ENCODE measurements at regions not wholly inside any gene's neighbourhood (a gene's known extent, or its start where the extent isn't known, plus 50 kb on each side); places are given as distances from the start of the nearest gene placed in this dataset.

DNA sequence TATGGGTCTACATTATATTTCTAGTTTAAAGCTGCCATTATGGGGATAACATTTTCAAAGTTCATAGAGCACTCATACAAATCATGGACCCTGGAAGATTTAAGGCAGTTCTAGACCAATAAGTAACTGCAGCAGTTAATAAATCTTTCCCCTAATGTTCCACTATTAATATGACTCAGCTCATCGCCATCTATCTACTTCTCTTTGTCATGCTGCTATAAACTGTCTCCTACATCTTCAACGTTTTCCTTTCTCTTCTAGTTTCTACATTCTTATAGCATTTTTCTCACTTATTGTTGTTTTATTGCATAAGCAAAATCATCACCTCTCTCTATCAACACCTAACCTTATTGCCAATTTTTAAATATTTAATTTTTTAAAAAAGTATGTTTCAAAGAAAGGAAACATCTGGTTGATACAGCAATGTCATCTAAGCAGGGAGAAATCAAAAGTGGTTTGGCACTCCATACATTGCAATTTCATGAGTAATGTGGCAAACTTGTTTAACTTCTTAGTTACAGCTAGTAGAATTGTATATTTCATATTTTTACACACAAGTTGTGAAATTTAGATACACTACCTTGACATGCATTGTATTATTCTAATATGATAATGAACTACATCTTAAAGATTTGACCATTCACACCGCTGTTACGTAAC lies 1500.4 kb upstream of the MIR17HG start:
- no peak for TF ChIP-seq POLR2AphosphoS5 (IDR thresholded peaks at IDR 0.05; ENCODE audit: low read depth)
- no peak for TF ChIP-seq GABPA (IDR thresholded peaks at IDR 0.05; ENCODE audit: low read depth)
- TF ChIP-seq, protein P1, sequence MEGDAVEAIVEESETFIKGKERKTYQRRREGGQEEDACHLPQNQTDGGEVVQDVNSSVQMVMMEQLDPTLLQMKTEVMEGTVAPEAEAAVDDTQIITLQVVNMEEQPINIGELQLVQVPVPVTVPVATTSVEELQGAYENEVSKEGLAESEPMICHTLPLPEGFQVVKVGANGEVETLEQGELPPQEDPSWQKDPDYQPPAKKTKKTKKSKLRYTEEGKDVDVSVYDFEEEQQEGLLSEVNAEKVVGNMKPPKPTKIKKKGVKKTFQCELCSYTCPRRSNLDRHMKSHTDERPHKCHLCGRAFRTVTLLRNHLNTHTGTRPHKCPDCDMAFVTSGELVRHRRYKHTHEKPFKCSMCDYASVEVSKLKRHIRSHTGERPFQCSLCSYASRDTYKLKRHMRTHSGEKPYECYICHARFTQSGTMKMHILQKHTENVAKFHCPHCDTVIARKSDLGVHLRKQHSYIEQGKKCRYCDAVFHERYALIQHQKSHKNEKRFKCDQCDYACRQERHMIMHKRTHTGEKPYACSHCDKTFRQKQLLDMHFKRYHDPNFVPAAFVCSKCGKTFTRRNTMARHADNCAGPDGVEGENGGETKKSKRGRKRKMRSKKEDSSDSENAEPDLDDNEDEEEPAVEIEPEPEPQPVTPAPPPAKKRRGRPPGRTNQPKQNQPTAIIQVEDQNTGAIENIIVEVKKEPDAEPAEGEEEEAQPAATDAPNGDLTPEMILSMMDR (IDR thresholded peaks at IDR 0.05; ENCODE audit: insufficient read depth, low read length): no peak
- no peak for TF ChIP-seq SPI1 (IDR thresholded peaks at IDR 0.05; ENCODE audit: borderline replicate concordance, low read depth)
- Histone ChIP-seq H3K27me3 (ENCODE audit: insufficient read depth, poor library complexity, severe bottlenecking) (no peaks in the 10 kb centered on the region), H3K27ac (replicated peaks) (no peak overlapping the region), H3K4me3 (replicated peaks; ENCODE audit: insufficient read depth, low read length) (no peak overlapping the region)
- DNase-seq (ENCODE audit: low read depth in 1 of 2, low spot score in 1 of 2): no peak

DNA sequence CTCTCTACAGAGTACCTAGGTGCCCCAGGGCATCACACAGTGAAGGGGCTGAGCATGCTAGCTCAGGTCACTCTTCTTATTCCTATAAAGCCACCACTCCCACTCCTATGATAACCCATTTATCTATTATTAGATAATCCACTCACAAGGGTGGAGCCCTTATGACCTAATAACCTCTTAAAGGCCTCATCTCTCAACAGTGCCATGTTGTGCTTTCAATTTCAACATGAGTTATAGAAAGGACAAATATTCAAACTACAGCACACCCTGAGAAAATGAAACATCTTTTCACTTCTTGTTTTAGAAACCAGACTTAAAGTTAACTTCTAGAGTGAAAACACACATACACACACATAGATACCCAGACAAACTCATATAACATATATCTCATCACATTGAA lies 1494.9 kb upstream of the MIR17HG start:
- TF ChIP-seq, protein P1 (IDR thresholded peaks at IDR 0.05; ENCODE audit: insufficient read depth, low read length): no peak
- no peak for TF ChIP-seq POLR2AphosphoS5 (IDR thresholded peaks at IDR 0.05; ENCODE audit: low read depth)
- TF ChIP-seq GABPA (IDR thresholded peaks at IDR 0.05; ENCODE audit: low read depth): no peak
- no peak for TF ChIP-seq SPI1 (IDR thresholded peaks at IDR 0.05; ENCODE audit: borderline replicate concordance, low read depth)
- TF ChIP-seq, protein P2, sequence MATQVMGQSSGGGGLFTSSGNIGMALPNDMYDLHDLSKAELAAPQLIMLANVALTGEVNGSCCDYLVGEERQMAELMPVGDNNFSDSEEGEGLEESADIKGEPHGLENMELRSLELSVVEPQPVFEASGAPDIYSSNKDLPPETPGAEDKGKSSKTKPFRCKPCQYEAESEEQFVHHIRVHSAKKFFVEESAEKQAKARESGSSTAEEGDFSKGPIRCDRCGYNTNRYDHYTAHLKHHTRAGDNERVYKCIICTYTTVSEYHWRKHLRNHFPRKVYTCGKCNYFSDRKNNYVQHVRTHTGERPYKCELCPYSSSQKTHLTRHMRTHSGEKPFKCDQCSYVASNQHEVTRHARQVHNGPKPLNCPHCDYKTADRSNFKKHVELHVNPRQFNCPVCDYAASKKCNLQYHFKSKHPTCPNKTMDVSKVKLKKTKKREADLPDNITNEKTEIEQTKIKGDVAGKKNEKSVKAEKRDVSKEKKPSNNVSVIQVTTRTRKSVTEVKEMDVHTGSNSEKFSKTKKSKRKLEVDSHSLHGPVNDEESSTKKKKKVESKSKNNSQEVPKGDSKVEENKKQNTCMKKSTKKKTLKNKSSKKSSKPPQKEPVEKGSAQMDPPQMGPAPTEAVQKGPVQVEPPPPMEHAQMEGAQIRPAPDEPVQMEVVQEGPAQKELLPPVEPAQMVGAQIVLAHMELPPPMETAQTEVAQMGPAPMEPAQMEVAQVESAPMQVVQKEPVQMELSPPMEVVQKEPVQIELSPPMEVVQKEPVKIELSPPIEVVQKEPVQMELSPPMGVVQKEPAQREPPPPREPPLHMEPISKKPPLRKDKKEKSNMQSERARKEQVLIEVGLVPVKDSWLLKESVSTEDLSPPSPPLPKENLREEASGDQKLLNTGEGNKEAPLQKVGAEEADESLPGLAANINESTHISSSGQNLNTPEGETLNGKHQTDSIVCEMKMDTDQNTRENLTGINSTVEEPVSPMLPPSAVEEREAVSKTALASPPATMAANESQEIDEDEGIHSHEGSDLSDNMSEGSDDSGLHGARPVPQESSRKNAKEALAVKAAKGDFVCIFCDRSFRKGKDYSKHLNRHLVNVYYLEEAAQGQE (IDR thresholded peaks at IDR 0.05; ENCODE audit: insufficient replicate concordance, low read depth): no peak
- no peak for DNase-seq (ENCODE audit: low read depth in 1 of 2, low spot score in 1 of 2)
- H3K4me3 ChIP-seq (replicated peaks; ENCODE audit: insufficient read depth, low read length): no peak overlapping the region
- no peaks in the 10 kb centered on the region for H3K27me3 ChIP-seq (ENCODE audit: insufficient read depth, poor library complexity, severe bottlenecking)
- H3K27ac ChIP-seq (replicated peaks): no peak overlapping the region

DNA sequence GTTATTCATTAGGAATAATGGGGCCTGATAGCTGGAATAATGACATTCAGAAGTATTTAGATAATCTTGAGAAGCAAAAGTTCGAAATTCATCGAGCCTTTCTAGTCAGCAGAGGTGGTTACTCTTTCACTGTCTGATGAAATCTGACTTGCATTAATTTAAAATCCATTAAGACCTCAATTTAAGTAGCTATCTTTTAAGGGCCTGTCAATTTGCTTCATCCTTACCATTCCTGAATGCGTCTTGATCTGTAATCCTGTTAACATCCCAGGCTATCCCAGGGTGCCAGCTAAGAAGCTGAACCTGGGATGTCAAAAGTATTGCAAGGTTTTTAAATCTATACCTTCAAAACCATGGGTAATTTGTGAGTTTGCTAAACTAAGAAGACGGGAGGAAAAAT lies 1491.0 kb upstream of the MIR17HG start:
- Histone ChIP-seq H3K4me3 (replicated peaks; ENCODE audit: insufficient read depth, low read length) (no peak overlapping the region), H3K27me3 (ENCODE audit: insufficient read depth, poor library complexity, severe bottlenecking) (no peaks in the 10 kb centered on the region), H3K27ac (replicated peaks) (no peak overlapping the region)
- TF ChIP-seq, protein P1 (IDR thresholded peaks at IDR 0.05; ENCODE audit: insufficient read depth, low read length): no peak
- TF ChIP-seq GABPA (IDR thresholded peaks at IDR 0.05; ENCODE audit: low read depth): no peak
- TF ChIP-seq, protein P2 (IDR thresholded peaks at IDR 0.05; ENCODE audit: insufficient replicate concordance, low read depth): no peak
- TF ChIP-seq SPI1 (IDR thresholded peaks at IDR 0.05; ENCODE audit: borderline replicate concordance, low read depth): no peak
- TF ChIP-seq POLR2AphosphoS5 (IDR thresholded peaks at IDR 0.05; ENCODE audit: low read depth): no peak
- no peak for DNase-seq (ENCODE audit: low read depth in 1 of 2, low spot score in 1 of 2)

DNA sequence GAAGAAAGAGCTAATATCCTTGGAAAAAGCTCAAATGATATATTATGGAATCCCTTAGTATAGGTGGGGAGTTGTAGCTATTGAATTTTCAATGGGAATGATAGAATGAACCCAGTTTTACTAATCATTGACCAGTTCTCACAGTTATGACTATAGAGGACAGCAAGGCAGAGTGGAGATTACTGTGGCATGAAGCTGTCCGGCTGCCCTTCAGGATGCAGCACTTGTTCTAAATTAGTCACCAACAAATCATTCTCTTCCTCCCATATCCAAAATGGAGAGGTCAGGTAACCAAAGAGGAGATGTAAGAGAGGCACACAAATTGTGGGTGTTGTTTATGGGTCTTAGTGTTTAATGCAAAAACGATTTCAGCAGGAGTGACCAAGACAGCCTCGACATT lies 1490.0 kb upstream of the MIR17HG start:
- Histone ChIP-seq H3K4me3 (replicated peaks; ENCODE audit: insufficient read depth, low read length) (no peak overlapping the region), H3K27me3 (ENCODE audit: insufficient read depth, poor library complexity, severe bottlenecking) (no peaks in the 10 kb centered on the region), H3K27ac (replicated peaks) (no peak overlapping the region)
- DNase-seq (ENCODE audit: low read depth in 1 of 2, low spot score in 1 of 2): no peak
- TF ChIP-seq, protein P2 (IDR thresholded peaks at IDR 0.05; ENCODE audit: insufficient replicate concordance, low read depth): no peak
- TF ChIP-seq POLR2AphosphoS5 (IDR thresholded peaks at IDR 0.05; ENCODE audit: low read depth): no peak
- no peak for TF ChIP-seq SPI1 (IDR thresholded peaks at IDR 0.05; ENCODE audit: borderline replicate concordance, low read depth)
- TF ChIP-seq GABPA (IDR thresholded peaks at IDR 0.05; ENCODE audit: low read depth): no peak
- TF ChIP-seq, protein P1 (IDR thresholded peaks at IDR 0.05; ENCODE audit: insufficient read depth, low read length): no peak
